Gastroesophageal sphincter (tissue), 4 donors: ENCODE measurements at regions not wholly inside any gene's neighbourhood (a gene's known extent, or its start where the extent isn't known, plus 50 kb on each side); places are given as distances from the start of the nearest gene placed in this dataset.

Source experiments
- ATAC-seq: fragments of 150-250 bp; one replicate; pipeline ENCODE4 v1.9.1; 2016; ENCODE audit warnings: mild to moderate bottlenecking, moderate library complexity
- H3K27ac ChIP-seq, 4 donors: fragments of 200-600 bp; sonication (generic) in 3 of 4; 1 replicate in 3 of 4; 2 replicates in 1 of 4; pipeline ENCODE4 v1.5.1; 2016 to 2019
- H3K27me3 ChIP-seq: fragments of 200-600 bp; sonication (generic); one replicate; pipeline ENCODE4 v1.5.1; 2019
- H3K36me3 ChIP-seq, 2 donors: fragments of 200-600 bp; sonication (generic); one replicate each; pipeline ENCODE4 v1.5.1; 2019; ENCODE audit warnings: control low read depth in 1 of 2
- H3K4me1 ChIP-seq, 3 donors: fragments of 200-600 bp; sonication (generic); 1 replicate in 2 of 3; 2 replicates in 1 of 3; pipeline ENCODE4 v1.5.1; 2016 to 2019; ENCODE audit warnings: control low read depth in 2 of 3
- H3K4me3 ChIP-seq, 2 donors: fragments of 200-600 bp; sonication (generic); one replicate each; pipeline ENCODE4 v1.5.1; 2019; ENCODE audit warnings: mild to moderate bottlenecking in 1 of 2, moderate library complexity in 1 of 2
- H3K9me3 ChIP-seq, 3 donors: fragments of 200-600 bp; sonication (generic); one replicate each; pipeline ENCODE4 v1.5.1; 2017 to 2019; ENCODE audit warnings: control low read depth in 2 of 3
- CTCF ChIP-seq, 4 experiments: fragments of 200-600 bp in 2 of 4; fragments of 450-650 bp in 2 of 4; sonication (generic) in 1 of 4; IDR thresholded peaks; one replicate each; pipeline ENCODE4 v1.5.1; 2017 to 2019; ENCODE audit warnings: antibody characterized with exemption in 4 of 4, mild to moderate bottlenecking in 2 of 4, moderate library complexity in 2 of 4
- EP300 ChIP-seq: sonication (generic); formaldehyde crosslinking; IDR thresholded peaks from one replicate; pipeline ENCODE4 v1.6.1; 2017; ENCODE audit warnings: antibody characterized with exemption, mild to moderate bottlenecking
- POLR2A ChIP-seq, 2 donors: fragments of 450-650 bp; IDR thresholded peaks; one replicate each; pipeline ENCODE4 v1.6.1; 2017; ENCODE audit warnings: antibody characterized with exemption in 2 of 2, mild to moderate bottlenecking in 2 of 2, moderate library complexity in 1 of 2
- POLR2AphosphoS5 ChIP-seq: sonication (generic); formaldehyde crosslinking; IDR thresholded peaks from one replicate; pipeline ENCODE4 v1.6.1; 2017; ENCODE audit warnings: antibody characterized with exemption
- WGBS, 2 donors: methylation state at CpG; one replicate each; pipeline ENCODE4 v1.1.5; 2018; ENCODE audit warnings: low coverage in 1 of 2; 5-methylcytosine and 5-hydroxymethylcytosine counted together

DNA sequence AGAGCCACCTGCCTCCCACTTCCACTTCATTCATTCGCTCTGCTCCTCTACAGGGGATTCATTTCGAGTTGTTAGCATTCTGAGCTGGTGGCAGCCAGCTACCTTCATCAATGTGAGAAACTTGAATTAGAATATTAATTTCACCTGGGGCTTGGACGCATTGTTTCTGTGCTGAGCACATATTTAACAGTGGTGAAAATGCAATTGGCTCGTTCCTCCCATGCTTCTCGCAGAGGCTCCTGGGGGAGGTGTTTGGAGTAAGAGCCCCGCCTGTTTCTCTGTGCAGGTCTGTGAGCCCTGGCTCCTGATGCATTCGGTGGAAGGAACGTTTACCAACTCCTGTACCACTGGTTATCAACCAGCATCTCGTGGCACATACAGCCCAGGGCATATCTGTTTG is 141.5 kb downstream of the AACS start:
- Histone ChIP-seq H3K4me1 (no peaks in the 10 kb centered on the region), H3K27me3 (peaks cover 44% of the 10 kb centered on the region)
- 73% methylated on average over 3 to 5 of the region's 9 CpGs for WGBS, 2 donors

GRCh38 chr12:125208334-125208733 is 143.1 kb downstream of the AACS start:
- WGBS, 2 donors, result 38 to 44% methylated on average over 1 to 5 of the region's 5 CpGs
- H3K9me3 ChIP-seq, result no peaks in the 10 kb centered on the region
- TF ChIP-seq POLR2AphosphoS5 (no peak), POLR2A (IDR thresholded peaks at IDR 0.05) (no peak), CTCF (IDR thresholded peaks at IDR 0.05) (no peak), EP300 (no peak)
- no peak overlapping the region for H3K4me3 ChIP-seq
- H3K36me3 ChIP-seq, result no peaks in the 10 kb centered on the region
- peaks cover 52% of the 10 kb centered on the region for H3K27me3 ChIP-seq
- no peaks in the 10 kb centered on the region for H3K4me1 ChIP-seq
- H3K27ac ChIP-seq, result no peak overlapping the region
- ATAC-seq, result no peak

More for the DNA sequence above, 141.5 kb downstream of the AACS start:
- TF ChIP-seq POLR2A (IDR thresholded peaks at IDR 0.05), result no peak
- no peak for TF ChIP-seq POLR2AphosphoS5
- no peak for TF ChIP-seq EP300
- TF ChIP-seq CTCF (IDR thresholded peaks at IDR 0.05), result no peak
- Histone ChIP-seq H3K36me3 (no peaks in the 10 kb centered on the region), H3K9me3 (peaks cover 0 to 15% (median 0%) of the 10 kb centered on the region in 3 donors), H3K27ac (no peak overlapping the region), H3K4me3 (no peak overlapping the region)
- no peak for ATAC-seq

DNA sequence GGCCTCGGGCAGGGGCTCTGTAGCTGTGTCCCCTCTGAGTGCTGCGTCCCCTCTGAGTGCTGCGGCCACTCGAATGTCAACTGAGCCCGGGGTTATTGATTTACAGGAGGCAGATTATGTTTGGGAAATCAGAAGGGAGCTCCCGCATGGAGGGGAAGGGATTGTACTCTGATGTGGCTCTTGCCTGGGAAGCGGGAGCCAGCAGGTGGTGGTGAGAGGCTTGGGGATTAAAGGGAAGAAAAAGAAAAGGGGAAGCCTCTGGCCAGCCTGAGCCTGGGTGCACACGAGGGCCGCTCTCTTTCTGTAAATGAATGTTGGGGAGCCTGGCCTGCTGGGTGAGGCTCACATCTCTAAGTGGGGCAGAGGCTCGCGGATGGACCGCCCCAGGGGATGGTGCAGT is 143.7 kb downstream of the AACS start:
- ATAC-seq, result no peak
- TF ChIP-seq POLR2AphosphoS5 (no peak), POLR2A (IDR thresholded peaks at IDR 0.05) (no peak), EP300 (no peak), CTCF (IDR thresholded peaks at IDR 0.05) (no peak)
- 63 to 68% methylated on average over 4 to 6 of the region's 12 CpGs for WGBS, 2 donors

DNA sequence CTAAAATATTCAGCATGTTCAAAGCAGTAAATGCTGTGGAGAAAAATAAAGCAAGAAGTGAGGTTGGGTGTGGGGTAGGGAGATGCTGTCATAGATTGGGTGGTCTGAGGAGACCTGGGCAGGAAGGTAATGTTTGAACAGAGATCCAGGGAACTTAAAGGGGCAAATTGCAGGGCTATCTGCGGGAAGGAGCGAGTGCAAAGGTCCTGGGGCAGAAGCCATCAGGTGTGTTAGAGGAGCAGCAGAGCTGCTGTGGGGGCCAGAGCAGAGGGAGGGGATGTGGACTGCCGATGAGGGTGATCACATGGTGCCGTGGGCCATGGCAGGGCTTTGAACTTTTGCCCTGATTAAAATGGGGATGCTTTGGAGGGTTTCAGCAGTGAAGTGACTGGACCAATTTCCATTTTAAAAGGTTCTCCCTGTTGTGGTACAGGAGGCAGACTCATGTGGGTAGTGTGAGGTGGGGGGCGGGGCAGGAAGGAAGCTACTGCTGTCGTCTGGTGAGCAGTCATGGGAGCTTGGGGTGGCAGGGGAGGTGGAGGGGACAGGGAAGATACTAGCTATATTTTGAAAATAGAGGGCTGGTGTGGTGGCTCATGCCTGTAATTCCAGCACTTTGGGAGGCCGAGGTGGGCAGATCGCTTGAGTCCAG is 145.0 kb downstream of the AACS start:
- no peak for TF ChIP-seq POLR2AphosphoS5
- no peak for TF ChIP-seq EP300
- no peak for TF ChIP-seq POLR2A (IDR thresholded peaks at IDR 0.05)
- TF ChIP-seq CTCF (IDR thresholded peaks at IDR 0.05), result no peak
- Histone ChIP-seq H3K27me3 (peaks cover 53% of the 10 kb centered on the region), H3K36me3 (no peaks in the 10 kb centered on the region), H3K4me3 (no peak overlapping the region), H3K9me3 (peaks cover 0 to 11% (median 0%) of the 10 kb centered on the region in 3 donors), H3K4me1 (no peaks in the 10 kb centered on the region), H3K27ac (no peak overlapping the region)
- ATAC-seq, result no peak
- 66 to 70% methylated on average over 3 to 8 of the region's 8 CpGs for WGBS, 2 donors

More for the DNA sequence above, 143.7 kb downstream of the AACS start:
- no peak overlapping the region for H3K27ac ChIP-seq
- H3K9me3 ChIP-seq, result no peaks in the 10 kb centered on the region
- no peak overlapping the region for H3K4me3 ChIP-seq
- no peaks in the 10 kb centered on the region for H3K4me1 ChIP-seq
- H3K36me3 ChIP-seq, result no peaks in the 10 kb centered on the region
- H3K27me3 ChIP-seq, result peaks cover 56% of the 10 kb centered on the region

DNA sequence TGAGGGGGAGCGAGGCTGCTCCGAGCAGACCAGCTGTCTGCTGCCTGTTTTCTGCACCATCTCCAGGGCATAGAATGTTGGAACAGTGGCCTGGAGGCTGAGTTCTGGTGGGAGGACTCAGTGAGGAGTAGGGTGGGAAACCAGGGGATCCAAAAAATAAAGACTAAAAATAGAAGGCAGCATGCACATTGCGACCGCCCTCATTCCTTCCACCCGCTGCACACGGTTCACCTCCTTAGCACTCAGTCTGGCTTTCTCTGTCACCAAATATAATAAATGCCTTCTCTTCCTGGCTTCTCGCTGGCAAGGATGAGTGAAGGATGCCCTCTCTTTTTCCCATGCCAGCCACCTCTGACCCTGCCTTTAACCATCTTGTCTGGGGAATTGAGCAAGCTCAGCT is 146.2 kb downstream of the AACS start:
- 60 to 63% methylated on average over 6 of the region's 7 CpGs for WGBS, 2 donors
- H3K4me1 ChIP-seq, result no peaks in the 10 kb centered on the region
- H3K36me3 ChIP-seq, result no peaks in the 10 kb centered on the region
- H3K27me3 ChIP-seq, result peaks cover 40% of the 10 kb centered on the region
- peaks cover 0 to 13% (median 0%) of the 10 kb centered on the region in 3 donors for H3K9me3 ChIP-seq
- TF ChIP-seq CTCF (IDR thresholded peaks at IDR 0.05), result no peak
- TF ChIP-seq EP300, result no peak
- no peak for TF ChIP-seq POLR2A (IDR thresholded peaks at IDR 0.05)
- no peak for TF ChIP-seq POLR2AphosphoS5
- H3K27ac ChIP-seq, result no peak overlapping the region
- no peak for ATAC-seq
- no peak overlapping the region for H3K4me3 ChIP-seq
